ENCODE measurements at regions not wholly inside any gene's neighbourhood (a gene's known extent, or its start where the extent isn't known, plus 50 kb on each side); places are given as distances from the start of the nearest gene placed in this dataset.
"Not testable (repeated sequence)": the region's sequence is repeated elsewhere in the genome, so short reads cannot be mapped to it uniquely, and the experiment has no call there.

DNA sequence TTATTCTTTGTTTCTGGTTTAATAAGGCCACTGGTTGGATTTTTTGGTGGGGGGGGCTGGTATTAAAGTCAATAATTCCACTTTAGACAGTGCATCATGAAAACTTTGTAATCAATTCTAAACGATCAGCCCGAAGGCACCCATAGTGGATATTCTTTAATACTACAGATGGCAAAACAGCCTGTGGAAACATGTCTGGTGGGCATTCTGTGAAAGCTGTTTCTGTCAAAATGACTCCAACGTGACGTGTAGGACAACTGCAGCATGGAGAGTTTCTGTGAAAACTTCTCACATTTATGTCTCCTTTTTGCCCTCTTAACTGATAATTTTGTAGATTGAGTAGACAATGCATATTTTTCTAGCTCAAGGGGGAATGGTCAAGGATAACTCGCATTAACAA, 185.8 kb upstream of the FLRT2 start:
- no peak overlapping the region for H3K27ac ChIP-seq (replicated peaks)
- TF ChIP-seq GABPA (IDR thresholded peaks at IDR 0.05; ENCODE audit: low read depth), result no peak
- no peak for TF ChIP-seq CTCF (IDR thresholded peaks at IDR 0.05; ENCODE audit: insufficient read depth, low read length)
- TF ChIP-seq REST (IDR thresholded peaks at IDR 0.05; ENCODE audit: insufficient replicate concordance, low read depth), result no peak
- no peak for TF ChIP-seq POLR2AphosphoS5 (IDR thresholded peaks at IDR 0.05; ENCODE audit: low read depth)
- no peak for TF ChIP-seq SPI1 (IDR thresholded peaks at IDR 0.05; ENCODE audit: borderline replicate concordance, low read depth)
- H3K27me3 ChIP-seq (ENCODE audit: insufficient read depth, poor library complexity, severe bottlenecking), result no peaks in the 10 kb centered on the region
- H3K4me3 ChIP-seq (replicated peaks; ENCODE audit: insufficient read depth, low read length), result no peak overlapping the region
- no peak for DNase-seq (ENCODE audit: low read depth in 1 of 2, low spot score in 1 of 2)

- TF ChIP-seq CTCF (IDR thresholded peaks at IDR 0.05; ENCODE audit: insufficient read depth, low read length) (no peak), GABPA (IDR thresholded peaks at IDR 0.05; ENCODE audit: low read depth) (no peak), REST (IDR thresholded peaks at IDR 0.05; ENCODE audit: insufficient replicate concordance, low read depth) (no peak), SPI1 (IDR thresholded peaks at IDR 0.05; ENCODE audit: borderline replicate concordance, low read depth) (no peak), POLR2AphosphoS5 (IDR thresholded peaks at IDR 0.05; ENCODE audit: low read depth) (no peak)
- no peak for DNase-seq (ENCODE audit: low read depth in 1 of 2, low spot score in 1 of 2)
- H3K27me3 ChIP-seq (ENCODE audit: insufficient read depth, poor library complexity, severe bottlenecking), result no peaks in the 10 kb centered on the region
- H3K27ac ChIP-seq (replicated peaks), result no peak overlapping the region
- H3K4me3 ChIP-seq (replicated peaks; ENCODE audit: insufficient read depth, low read length), result no peak overlapping the region
These were observed 184.9 kb upstream of the FLRT2 start for GRCh38 chr14:85344847-85345570.

- no peak overlapping the region for H3K4me3 ChIP-seq (replicated peaks; ENCODE audit: insufficient read depth, low read length)
- TF ChIP-seq GABPA (IDR thresholded peaks at IDR 0.05; ENCODE audit: low read depth) (no peak), SPI1 (IDR thresholded peaks at IDR 0.05; ENCODE audit: borderline replicate concordance, low read depth) (no peak), CTCF (IDR thresholded peaks at IDR 0.05; ENCODE audit: insufficient read depth, low read length) (no peak), REST (IDR thresholded peaks at IDR 0.05; ENCODE audit: insufficient replicate concordance, low read depth) (no peak), POLR2AphosphoS5 (IDR thresholded peaks at IDR 0.05; ENCODE audit: low read depth) (no peak)
- no peak overlapping the region for H3K27ac ChIP-seq (replicated peaks)
These were observed 179.3 kb upstream of the FLRT2 start for GRCh38 chr14:85350667-85351066.

GRCh38 chr14:85352588-85352987, 177.4 kb upstream of the FLRT2 start:
- DNase-seq (ENCODE audit: low read depth in 1 of 2, low spot score in 1 of 2); H3K4me3 ChIP-seq (replicated peaks; ENCODE audit: insufficient read depth, low read length); H3K27me3 ChIP-seq (ENCODE audit: insufficient read depth, poor library complexity, severe bottlenecking); H3K27ac ChIP-seq (replicated peaks): not testable (repeated sequence)

More at GRCh38 chr14:85350667-85351066, 179.3 kb upstream of the FLRT2 start:
- DNase-seq (ENCODE audit: low read depth in 1 of 2, low spot score in 1 of 2), result no peak
- no peaks in the 10 kb centered on the region for H3K27me3 ChIP-seq (ENCODE audit: insufficient read depth, poor library complexity, severe bottlenecking)
